ENCODE measurements at regions not wholly inside any gene's neighbourhood (a gene's known extent, or its start where the extent isn't known, plus 50 kb on each side); places are given as distances from the start of the nearest gene placed in this dataset.

- Histone ChIP-seq H3K9me3 (ENCODE audit: control insufficient read depth, insufficient read depth, low read length) (no peaks in the 10 kb centered on the region), H3K4me3 (ENCODE audit: low read depth, low read length) (no peak overlapping the region), H3K4me1 (ENCODE audit: control insufficient read depth, insufficient read depth, low read length) (0 out of 2 replicates have a peak, but pooled peaks cover 6% of the 10 kb centered on the region), H3K27me3 (ENCODE audit: control insufficient read depth, insufficient read depth, low read length) (no peaks in the 10 kb centered on the region), H3K27ac (ENCODE audit: low read depth, low read length) (no peak overlapping the region), H3K9ac (ENCODE audit: low read depth, low read length) (no peak overlapping the region), H3K36me3 (ENCODE audit: control insufficient read depth, insufficient read depth, low read length) (peaks cover 39% of the 10 kb centered on the region; the same call in 1 of the 2 replicates)
Observed at GRCh38 chrX:113935518-113935917, 648.4 kb upstream of the HTR2C start.

GRCh38 chrX:113933931-113934330 lies 650.0 kb upstream of the HTR2C start:
- no peak overlapping the region for H3K9ac ChIP-seq (ENCODE audit: low read depth, low read length)
- no peak overlapping the region for H3K27ac ChIP-seq (ENCODE audit: low read depth, low read length)
- H3K27me3 ChIP-seq (ENCODE audit: control insufficient read depth, insufficient read depth, low read length): no peaks in the 10 kb centered on the region
- no peak overlapping the region for H3K4me3 ChIP-seq (ENCODE audit: low read depth, low read length)
- peaks cover 6% of the 10 kb centered on the region for H3K4me1 ChIP-seq (ENCODE audit: control insufficient read depth, insufficient read depth, low read length)
- H3K9me3 ChIP-seq (ENCODE audit: control insufficient read depth, insufficient read depth, low read length): no peaks in the 10 kb centered on the region
- H3K36me3 ChIP-seq (ENCODE audit: control insufficient read depth, insufficient read depth, low read length): peaks cover 39% of the 10 kb centered on the region; the same call in 1 of the 2 replicates

- Histone ChIP-seq H3K36me3 (ENCODE audit: control insufficient read depth, insufficient read depth, low read length) (peaks cover 20% of the 10 kb centered on the region; the same call in 1 of the 2 replicates), H3K27ac (ENCODE audit: low read depth, low read length) (peak overlapping the region; percentile 30), H3K27me3 (ENCODE audit: control insufficient read depth, insufficient read depth, low read length) (no peaks in the 10 kb centered on the region), H3K9me3 (ENCODE audit: control insufficient read depth, insufficient read depth, low read length) (peaks cover 7% of the 10 kb centered on the region), H3K9ac (ENCODE audit: low read depth, low read length) (no peak overlapping the region), H3K4me1 (ENCODE audit: control insufficient read depth, insufficient read depth, low read length) (peaks cover 12% of the 10 kb centered on the region), H3K4me3 (ENCODE audit: low read depth, low read length) (no peak overlapping the region)
Observed at GRCh38 chrX:113929004-113929403, 654.9 kb upstream of the HTR2C start.

GRCh38 chrX:113920661-113921060 lies 663.2 kb upstream of the HTR2C start:
- Histone ChIP-seq H3K36me3 (ENCODE audit: control insufficient read depth, insufficient read depth, low read length) (peaks cover 8% of the 10 kb centered on the region), H3K27ac (ENCODE audit: low read depth, low read length) (no peak overlapping the region), H3K9me3 (ENCODE audit: control insufficient read depth, insufficient read depth, low read length) (no peaks in the 10 kb centered on the region), H3K9ac (ENCODE audit: low read depth, low read length) (no peak overlapping the region), H3K27me3 (ENCODE audit: control insufficient read depth, insufficient read depth, low read length) (0 out of 2 replicates have a peak, but pooled peaks cover 5% of the 10 kb centered on the region), H3K4me1 (ENCODE audit: control insufficient read depth, insufficient read depth, low read length) (no peaks in the 10 kb centered on the region), H3K4me3 (ENCODE audit: low read depth, low read length) (no peak overlapping the region)

- Histone ChIP-seq H3K9ac (ENCODE audit: low read depth, low read length) (no peak overlapping the region), H3K4me3 (ENCODE audit: low read depth, low read length) (no peak overlapping the region), H3K4me1 (ENCODE audit: control insufficient read depth, insufficient read depth, low read length) (no peaks in the 10 kb centered on the region), H3K27me3 (ENCODE audit: control insufficient read depth, insufficient read depth, low read length) (0 out of 2 replicates have a peak, but pooled peaks cover 5% of the 10 kb centered on the region), H3K36me3 (ENCODE audit: control insufficient read depth, insufficient read depth, low read length) (peaks cover 8% of the 10 kb centered on the region), H3K27ac (ENCODE audit: low read depth, low read length) (no peak overlapping the region), H3K9me3 (ENCODE audit: control insufficient read depth, insufficient read depth, low read length) (no peaks in the 10 kb centered on the region)
Observed at GRCh38 chrX:113919387-113919786, 664.5 kb upstream of the HTR2C start.

GRCh38 chrX:113906168-113906567 lies 677.7 kb upstream of the HTR2C start:
- Histone ChIP-seq H3K27me3 (ENCODE audit: control insufficient read depth, insufficient read depth, low read length) (no peaks in the 10 kb centered on the region), H3K4me3 (ENCODE audit: low read depth, low read length) (no peak overlapping the region), H3K9me3 (ENCODE audit: control insufficient read depth, insufficient read depth, low read length) (no peaks in the 10 kb centered on the region), H3K4me1 (ENCODE audit: control insufficient read depth, insufficient read depth, low read length) (peaks cover 9% of the 10 kb centered on the region; the same call in 1 of the 2 replicates), H3K27ac (ENCODE audit: low read depth, low read length) (no peak overlapping the region), H3K36me3 (ENCODE audit: control insufficient read depth, insufficient read depth, low read length) (no peaks in the 10 kb centered on the region), H3K9ac (ENCODE audit: low read depth, low read length) (no peak overlapping the region)

- no peaks in the 10 kb centered on the region; the same call in 1 of the 2 replicates for H3K27me3 ChIP-seq (ENCODE audit: control insufficient read depth, insufficient read depth, low read length)
- H3K4me1 ChIP-seq (ENCODE audit: control insufficient read depth, insufficient read depth, low read length): no peaks in the 10 kb centered on the region
- no peaks in the 10 kb centered on the region for H3K9me3 ChIP-seq (ENCODE audit: control insufficient read depth, insufficient read depth, low read length)
- H3K36me3 ChIP-seq (ENCODE audit: control insufficient read depth, insufficient read depth, low read length): no peaks in the 10 kb centered on the region
- no peak overlapping the region for H3K4me3 ChIP-seq (ENCODE audit: low read depth, low read length)
- no peak overlapping the region for H3K9ac ChIP-seq (ENCODE audit: low read depth, low read length)
- no peak overlapping the region for H3K27ac ChIP-seq (ENCODE audit: low read depth, low read length)
Observed at GRCh38 chrX:113892891-113893290, 691.0 kb upstream of the HTR2C start.

GRCh38 chrX:113892401-113892800 lies 691.5 kb upstream of the HTR2C start:
- Histone ChIP-seq H3K27me3 (ENCODE audit: control insufficient read depth, insufficient read depth, low read length) (no peaks in the 10 kb centered on the region; the same call in 1 of the 2 replicates), H3K27ac (ENCODE audit: low read depth, low read length) (no peak overlapping the region), H3K9ac (ENCODE audit: low read depth, low read length) (no peak overlapping the region), H3K36me3 (ENCODE audit: control insufficient read depth, insufficient read depth, low read length) (no peaks in the 10 kb centered on the region), H3K9me3 (ENCODE audit: control insufficient read depth, insufficient read depth, low read length) (no peaks in the 10 kb centered on the region), H3K4me1 (ENCODE audit: control insufficient read depth, insufficient read depth, low read length) (no peaks in the 10 kb centered on the region), H3K4me3 (ENCODE audit: low read depth, low read length) (no peak overlapping the region)

- peaks cover 5% of the 10 kb centered on the region; the same call in 1 of the 2 replicates for H3K9me3 ChIP-seq (ENCODE audit: control insufficient read depth, insufficient read depth, low read length)
- H3K9ac ChIP-seq (ENCODE audit: low read depth, low read length): no peak overlapping the region
- peaks cover 7% of the 10 kb centered on the region; the same call in 1 of the 2 replicates for H3K4me1 ChIP-seq (ENCODE audit: control insufficient read depth, insufficient read depth, low read length)
- H3K27me3 ChIP-seq (ENCODE audit: control insufficient read depth, insufficient read depth, low read length): no peaks in the 10 kb centered on the region; the same call in 1 of the 2 replicates
- H3K27ac ChIP-seq (ENCODE audit: low read depth, low read length): no peak overlapping the region
- H3K4me3 ChIP-seq (ENCODE audit: low read depth, low read length): no peak overlapping the region
- no peaks in the 10 kb centered on the region; the same call in 1 of the 2 replicates for H3K36me3 ChIP-seq (ENCODE audit: control insufficient read depth, insufficient read depth, low read length)
Observed at GRCh38 chrX:113873056-113873455, 710.8 kb upstream of the HTR2C start.

GRCh38 chrX:113868711-113869110 lies 715.2 kb upstream of the HTR2C start:
- H3K9me3 ChIP-seq (ENCODE audit: control insufficient read depth, insufficient read depth, low read length): peaks cover 5% of the 10 kb centered on the region; the same call in 1 of the 2 replicates
- H3K4me3 ChIP-seq (ENCODE audit: low read depth, low read length): no peak overlapping the region
- H3K36me3 ChIP-seq (ENCODE audit: control insufficient read depth, insufficient read depth, low read length): peaks cover 3% of the 10 kb centered on the region; the same call in 1 of the 2 replicates
- H3K27me3 ChIP-seq (ENCODE audit: control insufficient read depth, insufficient read depth, low read length): no peaks in the 10 kb centered on the region; the same call in 1 of the 2 replicates
- H3K27ac ChIP-seq (ENCODE audit: low read depth, low read length): no peak overlapping the region
- H3K4me1 ChIP-seq (ENCODE audit: control insufficient read depth, insufficient read depth, low read length): peaks cover 10% of the 10 kb centered on the region; the same call in 1 of the 2 replicates
- no peak overlapping the region for H3K9ac ChIP-seq (ENCODE audit: low read depth, low read length)

GRCh38 chrX:113868177-113868576 lies 715.7 kb upstream of the HTR2C start:
- no peak overlapping the region for H3K27ac ChIP-seq (ENCODE audit: low read depth, low read length)
- H3K36me3 ChIP-seq (ENCODE audit: control insufficient read depth, insufficient read depth, low read length): peaks cover 3% of the 10 kb centered on the region; the same call in 1 of the 2 replicates
- H3K27me3 ChIP-seq (ENCODE audit: control insufficient read depth, insufficient read depth, low read length): no peaks in the 10 kb centered on the region; the same call in 1 of the 2 replicates
- peaks cover 10% of the 10 kb centered on the region; the same call in 1 of the 2 replicates for H3K4me1 ChIP-seq (ENCODE audit: control insufficient read depth, insufficient read depth, low read length)
- no peak overlapping the region for H3K4me3 ChIP-seq (ENCODE audit: low read depth, low read length)
- no peak overlapping the region for H3K9ac ChIP-seq (ENCODE audit: low read depth, low read length)
- H3K9me3 ChIP-seq (ENCODE audit: control insufficient read depth, insufficient read depth, low read length): peaks cover 5% of the 10 kb centered on the region; the same call in 1 of the 2 replicates
